ENCODE measurements at regions not wholly inside any gene's neighbourhood (a gene's known extent, or its start where the extent isn't known, plus 50 kb on each side); places are given as distances from the start of the nearest gene placed in this dataset.
A peak's percentile ranks its signal among the peaks of the same experiment; 100 is the strongest.
"Not testable (repeated sequence)": the region's sequence is repeated elsewhere in the genome, so short reads cannot be mapped to it uniquely, and the experiment has no call there.

DNA sequence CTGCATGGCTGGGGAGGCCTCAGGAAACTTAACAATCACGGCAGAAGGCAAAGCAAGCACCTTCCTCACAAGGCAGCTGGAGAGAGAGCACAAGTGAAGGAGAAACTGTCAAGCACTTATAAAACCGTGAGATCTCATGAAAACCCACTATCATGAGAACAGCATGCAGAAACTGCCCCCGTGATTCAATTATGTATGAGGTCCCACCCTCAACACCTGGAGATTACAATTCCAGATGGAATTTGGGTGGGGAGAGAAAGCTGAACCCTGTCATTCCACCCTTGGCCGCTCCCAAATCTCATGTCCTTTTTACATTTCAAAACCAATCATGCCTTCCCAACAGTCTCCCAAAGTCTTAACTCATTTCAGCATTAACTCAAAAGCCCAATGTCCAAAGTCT is 107.2 kb upstream of the ECI2 start:
- no peak for DNase-seq (ENCODE audit: low spot score)
- no peak for TF ChIP-seq CTCF (IDR thresholded peaks at IDR 0.05)
- Mint-ChIP-seq H3K9me3 (ENCODE audit: low read depth) (peaks cover 3% of the 10 kb centered on the region), H3K4me1 (ENCODE audit: low read depth) (no peaks in the 10 kb centered on the region), H3K4me3 (ENCODE audit: unreplicated experiment) (no peak overlapping the region), H3K27me3 (ENCODE audit: low read depth) (peaks cover 2% of the 10 kb centered on the region), H3K27ac (ENCODE audit: unreplicated experiment) (no peak overlapping the region), H3K36me3 (ENCODE audit: low read depth) (no peaks in the 10 kb centered on the region)

GRCh38 chr6:4240148-4240547 is 104.8 kb upstream of the ECI2 start:
- Mint-ChIP-seq H3K27ac (ENCODE audit: unreplicated experiment) (no peak overlapping the region), H3K36me3 (ENCODE audit: low read depth) (no peaks in the 10 kb centered on the region), H3K9me3 (ENCODE audit: low read depth) (peaks cover 3% of the 10 kb centered on the region), H3K4me3 (ENCODE audit: unreplicated experiment) (no peak overlapping the region), H3K4me1 (ENCODE audit: low read depth) (no peaks in the 10 kb centered on the region), H3K27me3 (ENCODE audit: low read depth) (peaks cover 2% of the 10 kb centered on the region)
- no peak for TF ChIP-seq CTCF (IDR thresholded peaks at IDR 0.05)
- DNase-seq (ENCODE audit: low spot score), result no peak

- TF ChIP-seq CTCF (IDR thresholded peaks at IDR 0.05), result peak; percentile 33
- H3K27ac Mint-ChIP-seq (ENCODE audit: unreplicated experiment), result no peak overlapping the region
- peaks cover 9% of the 10 kb centered on the region for H3K4me1 Mint-ChIP-seq (ENCODE audit: low read depth)
- H3K9me3 Mint-ChIP-seq (ENCODE audit: low read depth), result peaks cover 8% of the 10 kb centered on the region
- H3K27me3 Mint-ChIP-seq (ENCODE audit: low read depth), result peaks cover 4% of the 10 kb centered on the region
- H3K36me3 Mint-ChIP-seq (ENCODE audit: low read depth), result peaks cover 1% of the 10 kb centered on the region
- no peak for DNase-seq (ENCODE audit: low spot score)
- no peak overlapping the region for H3K4me3 Mint-ChIP-seq (ENCODE audit: unreplicated experiment)
Observed at GRCh38 chr6:4225161-4225872, 89.9 kb upstream of the ECI2 start.

DNA sequence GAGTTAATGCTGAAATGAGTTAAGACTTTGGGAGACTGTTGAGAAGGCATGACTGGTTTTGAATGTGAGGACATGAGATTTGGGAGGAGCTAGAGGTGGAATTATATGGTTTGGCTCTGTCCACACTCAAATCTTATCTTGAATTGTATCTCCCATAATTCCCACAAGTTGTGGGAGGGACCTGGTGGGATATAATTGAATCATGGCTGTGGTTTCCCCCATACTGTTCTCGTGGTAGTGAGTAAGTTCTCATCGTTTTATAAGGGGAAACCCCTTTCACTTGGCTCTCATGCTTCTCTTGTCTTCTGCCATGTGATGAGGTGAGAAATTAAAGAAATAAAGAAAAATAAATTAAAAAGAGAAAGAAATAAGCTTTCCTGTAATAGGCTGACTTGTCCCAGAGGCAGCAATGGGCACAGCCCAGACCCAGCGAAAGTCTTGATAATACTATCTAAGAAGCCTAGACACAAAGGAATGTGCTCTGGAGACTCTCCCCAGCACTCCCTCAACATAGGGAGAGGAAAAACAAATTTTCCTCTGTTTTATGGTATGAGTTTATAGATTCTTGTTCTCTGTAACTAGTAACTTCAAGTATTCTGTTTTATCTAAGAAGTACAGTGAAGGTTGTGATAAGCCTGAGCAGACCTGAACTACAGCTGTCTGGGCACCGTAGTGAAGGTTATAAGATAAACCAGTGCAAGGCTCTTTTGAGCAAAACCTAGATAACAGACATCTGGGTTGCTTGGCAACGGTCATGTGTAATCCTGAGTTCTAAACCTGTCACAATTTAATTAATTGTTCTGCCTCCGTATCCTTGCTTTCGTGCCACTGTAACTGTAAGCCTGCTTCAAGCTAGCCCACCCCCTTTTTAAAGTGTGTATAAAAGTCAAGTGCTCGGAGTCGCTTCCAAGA is 88.9 kb upstream of the ECI2 start:
- Mint-ChIP-seq H3K27me3 (ENCODE audit: low read depth) (peaks cover 2% of the 10 kb centered on the region), H3K9me3 (ENCODE audit: low read depth) (peaks cover 5% of the 10 kb centered on the region), H3K27ac (ENCODE audit: unreplicated experiment) (no peak overlapping the region), H3K4me3 (ENCODE audit: unreplicated experiment) (no peak overlapping the region), H3K4me1 (ENCODE audit: low read depth) (peaks cover 9% of the 10 kb centered on the region), H3K36me3 (ENCODE audit: low read depth) (no peaks in the 10 kb centered on the region)
- no peak for TF ChIP-seq CTCF (IDR thresholded peaks at IDR 0.05)
- DNase-seq (ENCODE audit: low spot score), result no peak

- Mint-ChIP-seq H3K9me3 (ENCODE audit: low read depth) (peaks cover 5% of the 10 kb centered on the region), H3K4me1 (ENCODE audit: low read depth) (peaks cover 9% of the 10 kb centered on the region)
- no peak for TF ChIP-seq CTCF (IDR thresholded peaks at IDR 0.05)
Observed at GRCh38 chr6:4220558-4220957, 85.2 kb upstream of the ECI2 start.

DNA sequence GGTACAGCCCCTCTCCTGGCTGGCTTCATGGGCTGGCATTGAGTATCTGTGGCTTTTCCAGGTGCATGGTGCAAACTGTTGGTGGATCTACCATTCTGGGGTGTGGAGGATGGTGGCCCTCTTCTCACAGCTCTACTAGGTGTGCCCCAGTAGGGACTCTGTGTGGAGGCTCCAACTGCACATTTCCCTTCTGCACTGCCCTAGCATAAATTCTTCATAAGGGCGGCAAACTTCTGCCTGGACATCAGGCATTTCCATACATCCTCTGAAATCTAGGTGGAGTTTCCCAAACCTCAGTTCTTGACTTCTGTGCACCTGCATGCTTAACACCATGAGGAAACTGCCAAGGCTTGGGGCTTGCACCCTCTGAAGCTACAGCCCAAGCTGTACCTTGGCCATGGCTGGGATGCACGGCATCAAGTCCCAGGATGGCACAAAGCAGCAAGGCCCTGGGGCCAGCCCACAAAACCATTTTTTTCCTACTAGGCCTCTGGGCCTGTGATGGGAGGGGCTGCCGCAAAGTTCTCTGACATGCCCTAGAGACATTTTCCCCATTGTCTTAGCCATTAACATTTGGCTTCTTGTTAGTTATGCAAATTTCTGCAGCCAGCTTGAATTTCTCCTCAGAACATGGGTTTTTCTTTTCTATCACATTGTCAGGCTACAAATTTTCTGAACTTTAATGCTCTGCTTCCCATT is 83.4 kb upstream of the ECI2 start:
- H3K4me3 Mint-ChIP-seq (ENCODE audit: unreplicated experiment); DNase-seq (ENCODE audit: low spot score); H3K36me3 Mint-ChIP-seq (ENCODE audit: low read depth); H3K4me1 Mint-ChIP-seq (ENCODE audit: low read depth); H3K27ac Mint-ChIP-seq (ENCODE audit: unreplicated experiment); H3K27me3 Mint-ChIP-seq (ENCODE audit: low read depth): not testable (repeated sequence)
- peaks cover 15% of the 10 kb centered on the region for H3K9me3 Mint-ChIP-seq (ENCODE audit: low read depth)

More at GRCh38 chr6:4220558-4220957, 85.2 kb upstream of the ECI2 start:
- no peak for DNase-seq (ENCODE audit: low spot score)
- Mint-ChIP-seq H3K27ac (ENCODE audit: unreplicated experiment) (no peak overlapping the region), H3K36me3 (ENCODE audit: low read depth) (peaks cover 2% of the 10 kb centered on the region), H3K27me3 (ENCODE audit: low read depth) (peaks cover 2% of the 10 kb centered on the region), H3K4me3 (ENCODE audit: unreplicated experiment) (no peak overlapping the region)

All from chondrocyte (in vitro differentiated cells).